HFFc6 (cell line): ENCODE measurements at regions not wholly inside any gene's neighbourhood (a gene's known extent, or its start where the extent isn't known, plus 50 kb on each side); places are given as distances from the start of the nearest gene placed in this dataset.

Experiments
- DNase-seq: peaks from one replicate; pipeline ENCODE4 v3.0.0-alpha.2; 2018
- H3K27ac Mint-ChIP-seq: 2 replicates; pipeline ENCODE4 v1.8.0; 2020; ENCODE audit warnings: mild to moderate bottlenecking, mixed read lengths
- H3K27me3 Mint-ChIP-seq: 2 replicates; pipeline ENCODE4 v1.8.0; 2021; ENCODE audit warnings: mild to moderate bottlenecking, moderate library complexity, mixed read lengths; ENCODE audit not compliant: insufficient read depth
- H3K36me3 Mint-ChIP-seq: 2 replicates; pipeline ENCODE4 v1.8.0; 2021; ENCODE audit warnings: low read depth, mixed read lengths
- H3K4me1 Mint-ChIP-seq: 2 replicates; pipeline ENCODE4 v1.8.0; 2020; ENCODE audit warnings: low read depth, mixed read lengths
- H3K4me3 Mint-ChIP-seq: 2 replicates; pipeline ENCODE4 v1.8.0; 2020; ENCODE audit warnings: mild to moderate bottlenecking, moderate library complexity, mixed read lengths
- H3K9me3 Mint-ChIP-seq: 2 replicates; pipeline ENCODE4 v1.8.0; 2020; ENCODE audit warnings: mild to moderate bottlenecking, mixed read lengths
- CTCF ChIP-seq: fragments of 200-600 bp; sonication (generic); IDR thresholded peaks from 2 replicates; pipeline ENCODE4 v1.5.0; 2021; ENCODE audit warnings: antibody characterized with exemption, mild to moderate bottlenecking

- no peak overlapping the region for H3K4me3 Mint-ChIP-seq
- no peaks in the 10 kb centered on the region for H3K27me3 Mint-ChIP-seq
- no peak overlapping the region for H3K27ac Mint-ChIP-seq
- H3K4me1 Mint-ChIP-seq = no peaks in the 10 kb centered on the region
- peaks cover 5% of the 10 kb centered on the region; the same call in 1 of the 2 replicates for H3K36me3 Mint-ChIP-seq
- H3K9me3 Mint-ChIP-seq = peaks cover 55% of the 10 kb centered on the region
- DNase-seq = no peak
- TF ChIP-seq CTCF = no peak
Measured at GRCh38 chr14:27145170-27145569, 547.3 kb upstream of the NOVA1 start.

GRCh38 chr14:27148143-27148542 lies 550.3 kb upstream of the NOVA1 start:
- Mint-ChIP-seq H3K9me3 (peaks cover 73% of the 10 kb centered on the region), H3K27ac (no peak overlapping the region), H3K4me3 (no peak overlapping the region), H3K4me1 (no peaks in the 10 kb centered on the region), H3K27me3 (no peaks in the 10 kb centered on the region), H3K36me3 (peaks cover 5% of the 10 kb centered on the region; the same call in 1 of the 2 replicates)
- TF ChIP-seq CTCF = no peak
- DNase-seq = no peak

GRCh38 chr14:27164139-27164538 lies 566.3 kb upstream of the NOVA1 start:
- H3K9me3 Mint-ChIP-seq = peaks cover 41% of the 10 kb centered on the region
- DNase-seq = no peak
- H3K27me3 Mint-ChIP-seq = no peaks in the 10 kb centered on the region
- no peak overlapping the region for H3K4me3 Mint-ChIP-seq
- H3K4me1 Mint-ChIP-seq = no peaks in the 10 kb centered on the region
- H3K27ac Mint-ChIP-seq = no peak overlapping the region
- H3K36me3 Mint-ChIP-seq = no peaks in the 10 kb centered on the region
- no peak for TF ChIP-seq CTCF

- Mint-ChIP-seq H3K4me3 (no peak overlapping the region), H3K27me3 (peaks cover 1% of the 10 kb centered on the region; the same call in 1 of the 2 replicates), H3K27ac (no peak overlapping the region), H3K9me3 (peaks cover 55% of the 10 kb centered on the region), H3K4me1 (no peaks in the 10 kb centered on the region), H3K36me3 (peaks cover 5% of the 10 kb centered on the region; the same call in 1 of the 2 replicates)
- TF ChIP-seq CTCF = no peak
- DNase-seq = no peak
Measured at GRCh38 chr14:27175489-27175888, 577.7 kb upstream of the NOVA1 start.

GRCh38 chr14:27181333-27181732 lies 583.5 kb upstream of the NOVA1 start:
- Mint-ChIP-seq H3K27ac (no peak overlapping the region), H3K4me3 (no peak overlapping the region), H3K9me3 (peaks cover 56% of the 10 kb centered on the region), H3K27me3 (no peaks in the 10 kb centered on the region), H3K4me1 (no peaks in the 10 kb centered on the region), H3K36me3 (no peaks in the 10 kb centered on the region)
- no peak for TF ChIP-seq CTCF
- DNase-seq = no peak

GRCh38 chr14:27184427-27184826 lies 586.6 kb upstream of the NOVA1 start:
- H3K9me3 Mint-ChIP-seq = peaks cover 49% of the 10 kb centered on the region
- H3K4me3 Mint-ChIP-seq = no peak overlapping the region
- H3K27ac Mint-ChIP-seq = no peak overlapping the region
- no peaks in the 10 kb centered on the region for H3K36me3 Mint-ChIP-seq
- DNase-seq = no peak
- H3K4me1 Mint-ChIP-seq = no peaks in the 10 kb centered on the region
- TF ChIP-seq CTCF = no peak
- H3K27me3 Mint-ChIP-seq = no peaks in the 10 kb centered on the region
